ENCODE measurements at regions not wholly inside any gene's neighbourhood (a gene's known extent, or its start where the extent isn't known, plus 50 kb on each side); places are given as distances from the start of the nearest gene placed in this dataset.

DNA sequence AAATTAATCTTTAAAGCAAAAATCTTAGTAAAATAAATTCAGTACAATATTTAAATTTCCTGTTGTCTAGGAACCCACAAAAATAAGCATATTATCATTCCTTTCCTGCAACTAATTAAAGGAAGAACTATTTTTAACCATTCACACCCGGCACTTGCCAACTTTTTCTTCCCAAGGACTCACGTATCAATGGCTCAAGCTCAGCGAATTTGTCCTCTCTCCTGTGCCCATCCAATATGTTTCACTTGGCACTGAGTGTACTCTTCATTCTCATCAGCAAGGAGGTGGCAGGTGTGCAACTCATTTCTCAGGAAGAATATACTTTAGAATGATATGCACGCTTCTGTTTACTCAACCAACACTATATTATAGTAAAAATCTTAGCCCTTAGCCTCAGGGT, 419.4 kb downstream of the C6orf118 start:
- Histone ChIP-seq H3K4me1 (no peaks in the 10 kb centered on the region), H3K4me3 (ENCODE audit: low read depth, low read length) (no peak overlapping the region), H3K36me3 (ENCODE audit: control insufficient read depth, insufficient read depth, low read length) (no peaks in the 10 kb centered on the region), H3K9me3 (no peaks in the 10 kb centered on the region), H3K27me3 (replicated peaks; ENCODE audit: control insufficient read depth, insufficient read depth, low read length) (no peaks in the 10 kb centered on the region)
- DNase-seq = no peak
- no peaks in the 10 kb centered on the region for H3K36me3 Mint-ChIP-seq (ENCODE audit: insufficient read depth, unreplicated experiment)
- no peaks in the 10 kb centered on the region for H3K27me3 Mint-ChIP-seq (ENCODE audit: insufficient read depth, unreplicated experiment)
- intact Hi-C loops (cut with micrococcal nuclease; ENCODE audit: unreplicated experiment) = no loop called here
- BruUV-seq (replicated peaks) = no TSS peak
- TF ChIP-seq, protein P1, sequence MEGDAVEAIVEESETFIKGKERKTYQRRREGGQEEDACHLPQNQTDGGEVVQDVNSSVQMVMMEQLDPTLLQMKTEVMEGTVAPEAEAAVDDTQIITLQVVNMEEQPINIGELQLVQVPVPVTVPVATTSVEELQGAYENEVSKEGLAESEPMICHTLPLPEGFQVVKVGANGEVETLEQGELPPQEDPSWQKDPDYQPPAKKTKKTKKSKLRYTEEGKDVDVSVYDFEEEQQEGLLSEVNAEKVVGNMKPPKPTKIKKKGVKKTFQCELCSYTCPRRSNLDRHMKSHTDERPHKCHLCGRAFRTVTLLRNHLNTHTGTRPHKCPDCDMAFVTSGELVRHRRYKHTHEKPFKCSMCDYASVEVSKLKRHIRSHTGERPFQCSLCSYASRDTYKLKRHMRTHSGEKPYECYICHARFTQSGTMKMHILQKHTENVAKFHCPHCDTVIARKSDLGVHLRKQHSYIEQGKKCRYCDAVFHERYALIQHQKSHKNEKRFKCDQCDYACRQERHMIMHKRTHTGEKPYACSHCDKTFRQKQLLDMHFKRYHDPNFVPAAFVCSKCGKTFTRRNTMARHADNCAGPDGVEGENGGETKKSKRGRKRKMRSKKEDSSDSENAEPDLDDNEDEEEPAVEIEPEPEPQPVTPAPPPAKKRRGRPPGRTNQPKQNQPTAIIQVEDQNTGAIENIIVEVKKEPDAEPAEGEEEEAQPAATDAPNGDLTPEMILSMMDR (IDR thresholded peaks at IDR 0.05; ENCODE audit: insufficient read depth in 1 of 2, low read depth in 1 of 2, low read length in 1 of 2, severe bottlenecking in 1 of 2, unreplicated experiment in 1 of 2) = no peak
- POLR2A ChIA-PET = no interaction called here
- CTCF ChIA-PET = no interaction called here
- no peaks in the 10 kb centered on the region for H3K9me3 Mint-ChIP-seq (ENCODE audit: unreplicated experiment)
- H3K4me3 Mint-ChIP-seq (ENCODE audit: unreplicated experiment) = no peak overlapping the region
- no peaks in the 10 kb centered on the region for H3K4me1 Mint-ChIP-seq (ENCODE audit: low read depth, unreplicated experiment)
- H3K27ac Mint-ChIP-seq (ENCODE audit: unreplicated experiment) = no peak overlapping the region

DNA sequence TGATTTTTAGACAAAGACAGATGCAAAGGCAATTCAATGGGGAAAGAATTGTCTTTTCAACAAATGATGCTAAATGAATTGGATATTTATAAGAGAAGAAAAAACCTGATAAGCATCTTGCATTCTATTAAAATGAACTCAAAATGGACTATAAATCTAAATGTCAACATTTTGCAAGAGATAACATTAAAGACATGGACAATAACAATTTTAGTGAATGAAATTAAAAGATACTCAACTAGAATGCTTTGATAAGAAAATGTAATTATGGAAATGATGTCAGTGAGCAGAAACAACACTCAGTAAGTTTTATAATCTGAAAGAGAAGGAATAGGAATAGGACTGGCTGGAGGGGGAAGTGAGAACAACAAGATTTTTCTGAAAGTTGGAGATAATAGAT, 421.7 kb downstream of the C6orf118 start:
- Mint-ChIP-seq H3K4me3 (ENCODE audit: unreplicated experiment) (no peak overlapping the region), H3K9me3 (ENCODE audit: unreplicated experiment) (no peaks in the 10 kb centered on the region), H3K27ac (ENCODE audit: unreplicated experiment) (no peak overlapping the region), H3K4me1 (ENCODE audit: low read depth, unreplicated experiment) (no peaks in the 10 kb centered on the region), H3K36me3 (ENCODE audit: insufficient read depth, unreplicated experiment) (no peaks in the 10 kb centered on the region), H3K27me3 (ENCODE audit: insufficient read depth, unreplicated experiment) (no peaks in the 10 kb centered on the region)
- Histone ChIP-seq H3K36me3 (ENCODE audit: control insufficient read depth, insufficient read depth, low read length) (no peaks in the 10 kb centered on the region), H3K4me3 (ENCODE audit: low read depth, low read length) (no peak overlapping the region), H3K4me1 (no peaks in the 10 kb centered on the region), H3K27me3 (replicated peaks; ENCODE audit: control insufficient read depth, insufficient read depth, low read length) (no peaks in the 10 kb centered on the region), H3K9me3 (no peaks in the 10 kb centered on the region)
- TF ChIP-seq, protein P1 (IDR thresholded peaks at IDR 0.05; ENCODE audit: insufficient read depth in 1 of 2, low read depth in 1 of 2, low read length in 1 of 2, severe bottlenecking in 1 of 2, unreplicated experiment in 1 of 2) = no peak
- ChIA-PET CTCF (no interaction called here), POLR2A (no interaction called here)
- no TSS peak for BruUV-seq (replicated peaks)
- DNase-seq = no peak
- intact Hi-C loops (cut with micrococcal nuclease; ENCODE audit: unreplicated experiment) = no loop called here

DNA sequence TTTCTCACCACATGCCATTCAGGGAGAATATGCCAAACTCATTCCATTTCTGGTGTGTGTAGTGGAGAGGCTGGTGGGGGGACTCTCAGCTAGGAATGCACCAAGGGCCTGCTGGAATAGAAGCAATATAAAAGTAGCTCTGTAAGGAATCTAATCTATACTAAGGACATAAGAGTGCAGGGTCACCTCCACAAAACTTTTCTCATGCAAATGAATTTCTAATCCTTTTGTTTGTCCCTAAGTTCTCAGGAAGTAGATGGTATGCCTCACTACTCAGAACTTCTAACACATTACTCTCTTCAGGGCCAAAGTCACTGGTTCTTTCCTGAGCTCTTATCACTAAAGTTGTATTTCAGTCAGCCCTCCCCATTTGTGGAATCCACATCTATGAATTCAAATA, 427.2 kb downstream of the C6orf118 start:
- no peaks in the 10 kb centered on the region for H3K9me3 ChIP-seq
- TF ChIP-seq, protein P1 (IDR thresholded peaks at IDR 0.05; ENCODE audit: insufficient read depth in 1 of 2, low read depth in 1 of 2, low read length in 1 of 2, severe bottlenecking in 1 of 2, unreplicated experiment in 1 of 2) = no peak
- no peaks in the 10 kb centered on the region for H3K4me1 ChIP-seq
- BruUV-seq (replicated peaks) = no TSS peak
- ChIA-PET CTCF (no interaction called here), POLR2A (no interaction called here)
- intact Hi-C loops (cut with micrococcal nuclease; ENCODE audit: unreplicated experiment) = no loop called here
- no peaks in the 10 kb centered on the region for H3K36me3 Mint-ChIP-seq (ENCODE audit: insufficient read depth, unreplicated experiment)
- H3K36me3 ChIP-seq (ENCODE audit: control insufficient read depth, insufficient read depth, low read length) = no peaks in the 10 kb centered on the region
- H3K9me3 Mint-ChIP-seq (ENCODE audit: unreplicated experiment) = no peaks in the 10 kb centered on the region
- DNase-seq = no peak
- no peaks in the 10 kb centered on the region for H3K4me1 Mint-ChIP-seq (ENCODE audit: low read depth, unreplicated experiment)
- no peak overlapping the region for H3K27ac Mint-ChIP-seq (ENCODE audit: unreplicated experiment)
- H3K4me3 Mint-ChIP-seq (ENCODE audit: unreplicated experiment) = no peak overlapping the region
- H3K27me3 Mint-ChIP-seq (ENCODE audit: insufficient read depth, unreplicated experiment) = no peaks in the 10 kb centered on the region
- H3K4me3 ChIP-seq (ENCODE audit: low read depth, low read length) = no peak overlapping the region
- H3K27me3 ChIP-seq (replicated peaks; ENCODE audit: control insufficient read depth, insufficient read depth, low read length) = no peaks in the 10 kb centered on the region

Measured in Caco-2 (cell line).